ENCODE measurements at regions not wholly inside any gene's neighbourhood (a gene's known extent, or its start where the extent isn't known, plus 50 kb on each side); places are given as distances from the start of the nearest gene placed in this dataset.

DNA sequence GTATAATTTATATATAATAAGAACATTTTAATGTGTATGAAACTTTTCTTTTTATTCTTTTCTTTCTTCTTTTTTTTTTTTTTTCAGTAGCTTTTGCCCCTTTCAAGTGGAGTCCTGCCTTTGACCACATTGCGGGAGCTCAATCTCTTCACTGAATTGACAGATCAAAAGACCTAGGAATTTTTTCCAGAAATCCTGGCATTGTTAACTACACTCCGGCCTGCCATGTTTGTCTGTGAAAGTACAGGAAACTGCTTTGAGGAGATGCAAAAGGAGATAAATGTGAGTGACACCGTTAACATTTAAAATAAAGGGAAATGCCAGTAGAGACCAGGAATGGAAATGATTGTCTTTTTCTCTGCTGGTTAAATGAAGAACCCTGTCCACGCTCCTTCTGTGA lies 159.3 kb upstream of the VCX3A start:
- H3K4me3 ChIP-seq (ENCODE audit: low read depth, low read length), result no peak overlapping the region
- H3K27ac ChIP-seq (ENCODE audit: extremely low read depth, low read depth, low read length), result no peak overlapping the region
- H3K4me1 ChIP-seq (ENCODE audit: control insufficient read depth, insufficient read depth, low read length), result no peaks in the 10 kb centered on the region
- POLR2A ChIA-PET, result no interaction called here
- TF ChIP-seq, protein P1, sequence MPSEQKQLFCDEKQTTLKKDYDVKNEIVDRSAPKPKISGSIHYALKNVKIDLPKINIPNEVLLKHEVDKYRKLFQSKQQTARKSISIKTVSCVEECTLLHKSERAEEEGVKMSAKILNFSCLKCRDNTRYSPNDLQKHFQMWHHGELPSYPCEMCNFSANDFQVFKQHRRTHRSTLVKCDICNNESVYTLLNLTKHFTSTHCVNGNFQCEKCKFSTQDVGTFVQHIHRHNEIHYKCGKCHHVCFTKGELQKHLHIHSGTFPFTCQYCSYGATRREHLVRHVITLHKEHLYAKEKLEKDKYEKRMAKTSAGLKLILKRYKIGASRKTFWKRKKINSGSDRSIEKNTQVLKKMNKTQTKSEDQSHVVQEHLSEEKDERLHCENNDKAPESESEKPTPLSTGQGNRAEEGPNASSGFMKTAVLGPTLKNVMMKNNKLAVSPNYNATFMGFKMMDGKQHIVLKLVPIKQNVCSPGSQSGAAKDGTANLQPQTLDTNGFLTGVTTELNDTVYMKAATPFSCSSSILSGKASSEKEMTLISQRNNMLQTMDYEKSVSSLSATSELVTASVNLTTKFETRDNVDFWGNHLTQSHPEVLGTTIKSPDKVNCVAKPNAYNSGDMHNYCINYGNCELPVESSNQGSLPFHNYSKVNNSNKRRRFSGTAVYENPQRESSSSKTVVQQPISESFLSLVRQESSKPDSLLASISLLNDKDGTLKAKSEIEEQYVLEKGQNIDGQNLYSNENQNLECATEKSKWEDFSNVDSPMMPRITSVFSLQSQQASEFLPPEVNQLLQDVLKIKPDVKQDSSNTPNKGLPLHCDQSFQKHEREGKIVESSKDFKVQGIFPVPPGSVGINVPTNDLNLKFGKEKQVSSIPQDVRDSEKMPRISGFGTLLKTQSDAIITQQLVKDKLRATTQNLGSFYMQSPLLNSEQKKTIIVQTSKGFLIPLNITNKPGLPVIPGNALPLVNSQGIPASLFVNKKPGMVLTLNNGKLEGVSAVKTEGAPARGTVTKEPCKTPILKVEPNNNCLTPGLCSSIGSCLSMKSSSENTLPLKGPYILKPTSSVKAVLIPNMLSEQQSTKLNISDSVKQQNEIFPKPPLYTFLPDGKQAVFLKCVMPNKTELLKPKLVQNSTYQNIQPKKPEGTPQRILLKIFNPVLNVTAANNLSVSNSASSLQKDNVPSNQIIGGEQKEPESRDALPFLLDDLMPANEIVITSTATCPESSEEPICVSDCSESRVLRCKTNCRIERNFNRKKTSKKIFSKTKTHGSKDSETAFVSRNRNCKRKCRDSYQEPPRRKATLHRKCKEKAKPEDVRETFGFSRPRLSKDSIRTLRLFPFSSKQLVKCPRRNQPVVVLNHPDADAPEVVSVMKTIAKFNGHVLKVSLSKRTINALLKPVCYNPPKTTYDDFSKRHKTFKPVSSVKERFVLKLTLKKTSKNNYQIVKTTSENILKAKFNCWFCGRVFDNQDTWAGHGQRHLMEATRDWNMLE (tag by site-specific recombination; conservative IDR thresholded peaks at IDR 0.05; ENCODE audit: low read depth), result no peak
- TF ChIP-seq ZNF747 (tag by site-specific recombination; IDR thresholded peaks at IDR 0.05) (no peak), FEZF1 (tag by site-specific recombination; IDR thresholded peaks at IDR 0.05) (no peak), ZNF670 (tag by site-specific recombination; IDR thresholded peaks at IDR 0.05; ENCODE audit: low read depth) (no peak), ZNF341 (tag by site-specific recombination; IDR thresholded peaks at IDR 0.05; ENCODE audit: low read depth) (no peak), ZNF48 (tag by site-specific recombination; IDR thresholded peaks at IDR 0.05) (no peak), ZNF626 (tag by site-specific recombination; IDR thresholded peaks at IDR 0.05) (no peak), HOXC10 (CRISPR knock-in tag; IDR thresholded peaks at IDR 0.05) (no peak), ZNF274 (IDR thresholded peaks at IDR 0.05; ENCODE audit: low read length) (no peak), ZNF274 (tag by site-specific recombination; IDR thresholded peaks at IDR 0.05; ENCODE audit: borderline replicate concordance) (no peak), ZBTB8A (tag by site-specific recombination; IDR thresholded peaks at IDR 0.05) (no peak), ZNF600 (tag by site-specific recombination; IDR thresholded peaks at IDR 0.05) (no peak)
- TF ChIP-seq, protein P2, sequence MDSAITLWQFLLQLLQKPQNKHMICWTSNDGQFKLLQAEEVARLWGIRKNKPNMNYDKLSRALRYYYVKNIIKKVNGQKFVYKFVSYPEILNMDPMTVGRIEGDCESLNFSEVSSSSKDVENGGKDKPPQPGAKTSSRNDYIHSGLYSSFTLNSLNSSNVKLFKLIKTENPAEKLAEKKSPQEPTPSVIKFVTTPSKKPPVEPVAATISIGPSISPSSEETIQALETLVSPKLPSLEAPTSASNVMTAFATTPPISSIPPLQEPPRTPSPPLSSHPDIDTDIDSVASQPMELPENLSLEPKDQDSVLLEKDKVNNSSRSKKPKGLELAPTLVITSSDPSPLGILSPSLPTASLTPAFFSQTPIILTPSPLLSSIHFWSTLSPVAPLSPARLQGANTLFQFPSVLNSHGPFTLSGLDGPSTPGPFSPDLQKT (IDR thresholded peaks at IDR 0.05; ENCODE audit: borderline replicate concordance, low read depth, low read length), result no peak
- TF ChIP-seq, protein P3, sequence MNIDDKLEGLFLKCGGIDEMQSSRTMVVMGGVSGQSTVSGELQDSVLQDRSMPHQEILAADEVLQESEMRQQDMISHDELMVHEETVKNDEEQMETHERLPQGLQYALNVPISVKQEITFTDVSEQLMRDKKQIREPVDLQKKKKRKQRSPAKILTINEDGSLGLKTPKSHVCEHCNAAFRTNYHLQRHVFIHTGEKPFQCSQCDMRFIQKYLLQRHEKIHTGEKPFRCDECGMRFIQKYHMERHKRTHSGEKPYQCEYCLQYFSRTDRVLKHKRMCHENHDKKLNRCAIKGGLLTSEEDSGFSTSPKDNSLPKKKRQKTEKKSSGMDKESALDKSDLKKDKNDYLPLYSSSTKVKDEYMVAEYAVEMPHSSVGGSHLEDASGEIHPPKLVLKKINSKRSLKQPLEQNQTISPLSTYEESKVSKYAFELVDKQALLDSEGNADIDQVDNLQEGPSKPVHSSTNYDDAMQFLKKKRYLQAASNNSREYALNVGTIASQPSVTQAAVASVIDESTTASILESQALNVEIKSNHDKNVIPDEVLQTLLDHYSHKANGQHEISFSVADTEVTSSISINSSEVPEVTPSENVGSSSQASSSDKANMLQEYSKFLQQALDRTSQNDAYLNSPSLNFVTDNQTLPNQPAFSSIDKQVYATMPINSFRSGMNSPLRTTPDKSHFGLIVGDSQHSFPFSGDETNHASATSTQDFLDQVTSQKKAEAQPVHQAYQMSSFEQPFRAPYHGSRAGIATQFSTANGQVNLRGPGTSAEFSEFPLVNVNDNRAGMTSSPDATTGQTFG (tag by site-specific recombination; IDR thresholded peaks at IDR 0.05; ENCODE audit: borderline replicate concordance), result no peak
- H3K36me3 ChIP-seq (ENCODE audit: control insufficient read depth in 2 of 2, insufficient read depth in 1 of 2, low read length in 2 of 2), result no peaks in the 10 kb centered on the region
- H3K9me3 ChIP-seq (ENCODE audit: control insufficient read depth, insufficient read depth, low read depth, low read length), result no peaks in the 10 kb centered on the region
- CTCF ChIA-PET, result no interaction called here

DNA sequence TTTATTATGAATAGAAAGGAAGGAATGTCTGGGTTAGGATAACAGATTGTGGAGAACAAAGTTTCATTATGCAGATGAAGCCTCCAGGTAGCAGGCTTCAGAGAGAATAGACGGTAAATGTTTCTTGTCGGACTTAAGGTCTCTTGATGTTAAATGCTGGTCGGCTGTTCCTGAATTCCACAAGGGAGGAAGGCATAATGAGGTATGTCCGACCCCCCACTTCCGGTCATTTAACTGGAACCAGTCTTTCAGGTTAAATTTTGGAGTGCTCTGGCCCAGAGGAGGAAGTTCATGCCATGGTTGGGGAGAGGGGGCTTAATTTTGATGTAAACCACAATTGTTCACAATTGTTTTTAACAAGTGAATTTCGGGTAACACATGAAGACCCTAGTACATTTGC lies 158.1 kb upstream of the VCX3A start:
- POLR2A ChIA-PET, result no interaction called here
- CTCF ChIA-PET, result no interaction called here
- no peaks in the 10 kb centered on the region for H3K4me1 ChIP-seq (ENCODE audit: control insufficient read depth, insufficient read depth, low read length)
- no peak overlapping the region for H3K27ac ChIP-seq (ENCODE audit: extremely low read depth, low read depth, low read length)
- no peaks in the 10 kb centered on the region for H3K9me3 ChIP-seq (ENCODE audit: control insufficient read depth, insufficient read depth, low read depth, low read length)
- H3K36me3 ChIP-seq (ENCODE audit: control insufficient read depth in 2 of 2, insufficient read depth in 1 of 2, low read length in 2 of 2), result no peaks in the 10 kb centered on the region
- TF ChIP-seq ZSCAN16 (tag by site-specific recombination; IDR thresholded peaks at IDR 0.05) (no peak), ZNF354C (tag by site-specific recombination; IDR thresholded peaks at IDR 0.05; ENCODE audit: borderline replicate concordance, low read depth) (no peak), ZNF585B (tag by site-specific recombination; IDR thresholded peaks at IDR 0.05) (no peak), GLI2 (tag by site-specific recombination; IDR thresholded peaks at IDR 0.05; ENCODE audit: borderline replicate concordance, low read depth) (no peak), ZNF792 (tag by site-specific recombination; IDR thresholded peaks at IDR 0.05) (no peak), ZNF549 (tag by site-specific recombination; IDR thresholded peaks at IDR 0.05) (no peak), KLF1 (tag by site-specific recombination; IDR thresholded peaks at IDR 0.05) (no peak), RBAK (tag by site-specific recombination; IDR thresholded peaks at IDR 0.05) (no peak)
- TF ChIP-seq, protein P4, sequence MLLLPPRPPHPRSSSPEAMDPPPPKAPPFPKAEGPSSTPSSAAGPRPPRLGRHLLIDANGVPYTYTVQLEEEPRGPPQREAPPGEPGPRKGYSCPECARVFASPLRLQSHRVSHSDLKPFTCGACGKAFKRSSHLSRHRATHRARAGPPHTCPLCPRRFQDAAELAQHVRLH (tag by site-specific recombination; IDR thresholded peaks at IDR 0.05), result no peak
- TF ChIP-seq, protein P5, sequence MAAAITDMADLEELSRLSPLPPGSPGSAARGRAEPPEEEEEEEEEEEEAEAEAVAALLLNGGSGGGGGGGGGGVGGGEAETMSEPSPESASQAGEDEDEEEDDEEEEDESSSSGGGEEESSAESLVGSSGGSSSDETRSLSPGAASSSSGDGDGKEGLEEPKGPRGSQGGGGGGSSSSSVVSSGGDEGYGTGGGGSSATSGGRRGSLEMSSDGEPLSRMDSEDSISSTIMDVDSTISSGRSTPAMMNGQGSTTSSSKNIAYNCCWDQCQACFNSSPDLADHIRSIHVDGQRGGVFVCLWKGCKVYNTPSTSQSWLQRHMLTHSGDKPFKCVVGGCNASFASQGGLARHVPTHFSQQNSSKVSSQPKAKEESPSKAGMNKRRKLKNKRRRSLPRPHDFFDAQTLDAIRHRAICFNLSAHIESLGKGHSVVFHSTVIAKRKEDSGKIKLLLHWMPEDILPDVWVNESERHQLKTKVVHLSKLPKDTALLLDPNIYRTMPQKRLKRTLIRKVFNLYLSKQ (tag by site-specific recombination; IDR thresholded peaks at IDR 0.05; ENCODE audit: borderline replicate concordance), result no peak
- no peak overlapping the region for H3K4me3 ChIP-seq (ENCODE audit: low read depth, low read length)
